ENCODE measurements at regions not wholly inside any gene's neighbourhood (a gene's known extent, or its start where the extent isn't known, plus 50 kb on each side); places are given as distances from the start of the nearest gene placed in this dataset.

GRCh38 chr10:32180390-32181280, 124.4 kb upstream of the KIF5B start:
- TF ChIP-seq CTCF (conservative IDR thresholded peaks at IDR 0.05; ENCODE audit: low read length), result no peak
- no peak for TF ChIP-seq EZH2phosphoT487 (IDR thresholded peaks at IDR 0.05; ENCODE audit: borderline replicate concordance)

Measured in Loucy (cell line).